ENCODE measurements at regions not wholly inside any gene's neighbourhood (a gene's known extent, or its start where the extent isn't known, plus 50 kb on each side); places are given as distances from the start of the nearest gene placed in this dataset.

DNA sequence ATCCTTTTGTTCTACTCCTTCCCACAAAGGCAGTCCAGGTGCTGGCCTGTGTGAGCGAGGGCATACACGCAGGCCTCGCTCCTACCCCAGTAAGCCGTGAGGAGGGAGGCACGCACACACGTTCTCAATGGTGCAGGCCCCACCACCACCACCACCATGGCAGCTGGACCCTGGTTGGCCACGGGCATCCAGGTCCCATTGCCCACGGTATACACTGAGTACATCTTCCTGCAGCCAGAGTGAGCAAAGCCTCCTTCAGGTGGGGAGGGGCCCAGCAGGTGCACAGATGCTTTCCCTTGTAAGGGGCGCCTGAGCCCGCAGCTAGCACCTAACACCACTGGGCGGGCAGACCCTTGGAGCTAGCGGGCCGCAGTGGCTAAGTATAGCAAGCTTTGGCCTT is 373.3 kb upstream of the MKI67 start (continued):
- TF ChIP-seq, protein P1, sequence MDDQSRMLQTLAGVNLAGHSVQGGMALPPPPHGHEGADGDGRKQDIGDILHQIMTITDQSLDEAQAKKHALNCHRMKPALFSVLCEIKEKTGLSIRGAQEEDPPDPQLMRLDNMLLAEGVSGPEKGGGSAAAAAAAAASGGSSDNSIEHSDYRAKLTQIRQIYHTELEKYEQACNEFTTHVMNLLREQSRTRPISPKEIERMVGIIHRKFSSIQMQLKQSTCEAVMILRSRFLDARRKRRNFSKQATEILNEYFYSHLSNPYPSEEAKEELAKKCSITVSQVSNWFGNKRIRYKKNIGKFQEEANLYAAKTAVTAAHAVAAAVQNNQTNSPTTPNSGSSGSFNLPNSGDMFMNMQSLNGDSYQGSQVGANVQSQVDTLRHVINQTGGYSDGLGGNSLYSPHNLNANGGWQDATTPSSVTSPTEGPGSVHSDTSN (IDR thresholded peaks at IDR 0.05): no peak
- TF ChIP-seq POLR2AphosphoS5 (IDR thresholded peaks at IDR 0.05; ENCODE audit: low read depth, low read length): no peak

DNA sequence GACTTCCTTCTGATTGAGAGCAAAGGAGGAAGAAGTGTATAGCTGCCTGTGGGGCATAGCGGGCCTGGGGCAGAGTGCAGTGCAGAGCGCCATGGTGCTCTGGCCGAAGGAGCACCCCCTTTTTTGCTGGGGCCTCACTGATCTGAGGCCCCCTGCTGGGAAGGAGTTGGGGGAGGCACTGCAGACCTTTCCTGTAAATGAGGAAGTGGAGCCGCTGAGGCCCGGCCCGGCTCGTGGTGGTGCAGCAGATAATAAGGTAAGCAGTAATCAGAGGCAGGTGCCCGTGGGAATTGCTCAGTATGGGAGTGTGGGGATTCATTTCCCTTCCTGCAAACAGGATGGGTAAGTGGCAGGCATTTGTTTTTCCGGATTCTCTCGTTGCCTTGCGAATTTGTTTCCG is 373.7 kb upstream of the MKI67 start:
- Histone ChIP-seq H3K79me2 (ENCODE audit: insufficient read depth) (no peaks in the 10 kb centered on the region), H3F3A (replicated peaks; ENCODE audit: insufficient read depth) (no peaks in the 10 kb centered on the region), H3K4me1 (ENCODE audit: control insufficient read depth in 1 of 2, insufficient read depth in 2 of 2, low read depth in 1 of 2, low read length in 1 of 2) (peaks cover 0 to 3% of the 10 kb centered on the region in 2 experiments; a peak in 1 of 4 replicates), H3K9me3 (0 out of 2 replicates have a peak, but pooled peaks cover under 1% of the 10 kb centered on the region), H2AFZ (ENCODE audit: low read depth) (no peak overlapping the region), H3K36me3 (replicated peaks in 1 of 2; ENCODE audit: control insufficient read depth in 1 of 2, insufficient read depth in 2 of 2, low read length in 1 of 2) (no peaks in the 10 kb centered on the region), H3K9ac (no peak overlapping the region), H3K4me2 (no peak overlapping the region), H3K9me2 (no peaks in the 10 kb centered on the region), H3K4me3 (ENCODE audit: low read depth in 2 of 2, low read length in 1 of 2) (no peak overlapping the region), H3K27me3 (ENCODE audit: insufficient read depth) (no peaks in the 10 kb centered on the region), H4K20me1 (ENCODE audit: insufficient read depth) (no peaks in the 10 kb centered on the region), H3K27ac (ENCODE audit: low read depth in 2 of 2, low read length in 1 of 2) (no peak overlapping the region)
- ChIA-PET POLR2A (no interaction called here), CTCF (no interaction called here)
- no peak for DNase-seq
- no peak for TF ChIP-seq JUND (IDR thresholded peaks at IDR 0.05)
- TF ChIP-seq FOXJ3 (CRISPR knock-in tag; IDR thresholded peaks at IDR 0.05): no peak
- TF ChIP-seq, protein P2, sequence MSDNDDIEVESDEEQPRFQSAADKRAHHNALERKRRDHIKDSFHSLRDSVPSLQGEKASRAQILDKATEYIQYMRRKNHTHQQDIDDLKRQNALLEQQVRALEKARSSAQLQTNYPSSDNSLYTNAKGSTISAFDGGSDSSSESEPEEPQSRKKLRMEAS (IDR thresholded peaks at IDR 0.05; ENCODE audit: low read depth): no peak
- TF ChIP-seq MXI1 (IDR thresholded peaks at IDR 0.05; ENCODE audit: low read depth, low read length): no peak
- TF ChIP-seq EP300 (IDR thresholded peaks at IDR 0.05; ENCODE audit: borderline replicate concordance in 1 of 2, low read depth in 1 of 2, low read length in 1 of 2): no peak
- no peak for TF ChIP-seq FOSL2 (IDR thresholded peaks at IDR 0.05; ENCODE audit: borderline replicate concordance, low read depth)
- TF ChIP-seq EZH2phosphoT487 (IDR thresholded peaks at IDR 0.05; ENCODE audit: borderline replicate concordance, low read depth): no peak
- TF ChIP-seq POLR2AphosphoS5 (IDR thresholded peaks at IDR 0.05; ENCODE audit: low read depth, low read length): no peak
- no peak for TF ChIP-seq SIN3A (IDR thresholded peaks at IDR 0.05; ENCODE audit: borderline replicate concordance, low read depth, low read length)
- TF ChIP-seq RXRA (IDR thresholded peaks at IDR 0.05; ENCODE audit: borderline replicate concordance, low read depth): no peak
- TF ChIP-seq, protein P3, sequence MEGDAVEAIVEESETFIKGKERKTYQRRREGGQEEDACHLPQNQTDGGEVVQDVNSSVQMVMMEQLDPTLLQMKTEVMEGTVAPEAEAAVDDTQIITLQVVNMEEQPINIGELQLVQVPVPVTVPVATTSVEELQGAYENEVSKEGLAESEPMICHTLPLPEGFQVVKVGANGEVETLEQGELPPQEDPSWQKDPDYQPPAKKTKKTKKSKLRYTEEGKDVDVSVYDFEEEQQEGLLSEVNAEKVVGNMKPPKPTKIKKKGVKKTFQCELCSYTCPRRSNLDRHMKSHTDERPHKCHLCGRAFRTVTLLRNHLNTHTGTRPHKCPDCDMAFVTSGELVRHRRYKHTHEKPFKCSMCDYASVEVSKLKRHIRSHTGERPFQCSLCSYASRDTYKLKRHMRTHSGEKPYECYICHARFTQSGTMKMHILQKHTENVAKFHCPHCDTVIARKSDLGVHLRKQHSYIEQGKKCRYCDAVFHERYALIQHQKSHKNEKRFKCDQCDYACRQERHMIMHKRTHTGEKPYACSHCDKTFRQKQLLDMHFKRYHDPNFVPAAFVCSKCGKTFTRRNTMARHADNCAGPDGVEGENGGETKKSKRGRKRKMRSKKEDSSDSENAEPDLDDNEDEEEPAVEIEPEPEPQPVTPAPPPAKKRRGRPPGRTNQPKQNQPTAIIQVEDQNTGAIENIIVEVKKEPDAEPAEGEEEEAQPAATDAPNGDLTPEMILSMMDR (IDR thresholded peaks at IDR 0.05): no peak
- TF ChIP-seq, protein P4, sequence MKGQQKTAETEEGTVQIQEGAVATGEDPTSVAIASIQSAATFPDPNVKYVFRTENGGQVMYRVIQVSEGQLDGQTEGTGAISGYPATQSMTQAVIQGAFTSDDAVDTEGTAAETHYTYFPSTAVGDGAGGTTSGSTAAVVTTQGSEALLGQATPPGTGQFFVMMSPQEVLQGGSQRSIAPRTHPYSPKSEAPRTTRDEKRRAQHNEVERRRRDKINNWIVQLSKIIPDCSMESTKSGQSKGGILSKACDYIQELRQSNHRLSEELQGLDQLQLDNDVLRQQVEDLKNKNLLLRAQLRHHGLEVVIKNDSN (IDR thresholded peaks at IDR 0.05; ENCODE audit: borderline replicate concordance, low read depth): no peak
- TF ChIP-seq FOXM1 (IDR thresholded peaks at IDR 0.05; ENCODE audit: low read depth): no peak
- no peak for TF ChIP-seq TCF12 (IDR thresholded peaks at IDR 0.05)
- no peak for TF ChIP-seq TAF1 (IDR thresholded peaks at IDR 0.05; ENCODE audit: borderline replicate concordance, low read depth, low read length)
- no peak for TF ChIP-seq ELF1 (IDR thresholded peaks at IDR 0.05)
- WGBS (ENCODE audit: low lambda C conversion rate): 70% methylated on average over 9 of the region's 12 CpGs
